Endothelial cell of umbilical vein (primary cell): ENCODE measurements at regions not wholly inside any gene's neighbourhood (a gene's known extent, or its start where the extent isn't known, plus 50 kb on each side); places are given as distances from the start of the nearest gene placed in this dataset.

ENCODE experiments used
- CTCF ChIP-seq, 2 donors: IDR thresholded peaks; 1 replicate in 1 of 2; 2 replicates in 1 of 2; pipeline ENCODE4 v1.5.1; 2011; ENCODE audit warnings: low read length in 2 of 2, mild to moderate bottlenecking in 2 of 2, moderate library complexity in 2 of 2, control low read depth in 1 of 2, inconsistent platforms in 1 of 2, low read depth in 1 of 2; ENCODE audit not compliant: insufficient read depth in 1 of 2; ENCODE audit errors: extremely low read depth in 1 of 2
- EZH2 ChIP-seq: IDR thresholded peaks from 2 replicates; pipeline ENCODE4 v1.6.1; 2012; ENCODE audit warnings: borderline replicate concordance, low read depth, mild to moderate bottlenecking, moderate library complexity, low read length, inconsistent platforms; ENCODE audit not compliant: severe bottlenecking
- MYC ChIP-seq: IDR thresholded peaks from one replicate; pipeline ENCODE4 v1.6.1; 2011; ENCODE audit warnings: mild to moderate bottlenecking, low read depth, low read length
- POLR2A ChIP-seq: IDR thresholded peaks from 2 replicates; pipeline ENCODE4 v1.6.1; 2012; ENCODE audit warnings: low read depth, mild to moderate bottlenecking, control low read depth, low read length
- POLR2AphosphoS5 ChIP-seq: IDR thresholded peaks from 2 replicates; pipeline ENCODE4 v1.6.1; 2012; ENCODE audit warnings: low read depth, mild to moderate bottlenecking, control low read depth, low read length, moderate library complexity; ENCODE audit not compliant: insufficient read depth

DNA sequence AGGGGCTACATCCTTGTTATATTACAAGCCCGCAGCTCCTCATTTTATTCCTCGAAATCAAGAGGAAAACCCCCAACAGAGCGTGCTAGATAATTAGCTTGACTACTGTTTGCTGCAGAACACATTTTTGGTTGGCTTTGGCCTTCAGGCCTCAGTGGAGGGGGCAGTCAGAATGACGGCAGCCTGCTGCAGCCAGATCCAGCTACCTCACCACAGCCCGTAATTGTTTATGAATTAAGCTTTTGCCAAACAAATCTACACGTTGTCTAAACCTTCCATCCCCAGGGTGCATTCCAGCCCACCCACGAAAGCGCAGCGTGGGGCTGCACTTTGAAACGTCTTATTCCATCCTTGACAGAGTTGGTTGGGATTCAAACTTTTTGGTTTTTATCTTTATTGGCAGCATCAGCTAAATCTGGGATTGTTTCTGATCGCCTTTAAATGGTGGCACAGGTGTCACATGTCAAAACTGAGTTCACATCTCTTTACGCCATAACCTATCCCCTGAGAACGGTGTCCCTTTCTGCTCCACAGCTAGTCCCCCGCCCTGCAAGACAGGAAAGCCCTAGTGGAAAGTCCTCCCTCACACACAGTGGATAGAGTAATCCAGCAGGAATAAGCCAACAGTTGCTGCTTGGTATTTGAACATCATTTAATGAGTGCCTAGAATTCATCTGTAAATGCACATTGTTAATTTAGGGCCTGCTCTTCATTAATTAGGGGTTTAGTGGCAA lies 195.5 kb downstream of the LMO4 start:
- TF ChIP-seq POLR2AphosphoS5 (no peak), CTCF (IDR thresholded peaks at IDR 0.05; ENCODE audit: extremely low read depth in 1 of 2, insufficient read depth in 1 of 2, low read depth in 1 of 2, low read length in 2 of 2) (no peak), EZH2 (no peak), POLR2A (no peak), MYC (no peak)
